ENCODE measurements at regions not wholly inside any gene's neighbourhood (a gene's known extent, or its start where the extent isn't known, plus 50 kb on each side); places are given as distances from the start of the nearest gene placed in this dataset.

DNA sequence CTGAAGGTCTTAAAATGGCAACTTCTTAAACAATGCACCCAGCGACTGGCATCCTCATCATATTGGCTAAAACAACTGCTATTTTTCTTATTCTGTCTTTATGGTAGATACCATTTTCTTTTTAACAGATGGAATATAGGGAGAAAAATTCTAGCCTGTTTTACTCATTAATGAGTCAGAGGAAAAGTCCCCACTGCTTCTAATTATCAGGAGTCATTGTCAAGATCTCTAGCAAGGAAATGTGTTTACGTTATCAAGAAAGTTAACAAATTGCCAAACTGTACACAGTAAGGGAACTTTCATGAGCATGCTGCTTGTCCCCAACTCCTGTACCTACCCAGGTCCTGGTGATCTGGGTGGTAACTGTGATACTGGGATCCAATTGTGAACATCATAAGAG lies 117.7 kb upstream of the KIAA1217 start:
- ATAC-seq (peak in 1 of 4 donors; percentile 24), DNase-seq (no peak)
- H3K9me3 ChIP-seq, result no peaks in the 10 kb centered on the region
- no peak for TF ChIP-seq POLR2A (IDR thresholded peaks at IDR 0.05)
- TF ChIP-seq, protein P1, sequence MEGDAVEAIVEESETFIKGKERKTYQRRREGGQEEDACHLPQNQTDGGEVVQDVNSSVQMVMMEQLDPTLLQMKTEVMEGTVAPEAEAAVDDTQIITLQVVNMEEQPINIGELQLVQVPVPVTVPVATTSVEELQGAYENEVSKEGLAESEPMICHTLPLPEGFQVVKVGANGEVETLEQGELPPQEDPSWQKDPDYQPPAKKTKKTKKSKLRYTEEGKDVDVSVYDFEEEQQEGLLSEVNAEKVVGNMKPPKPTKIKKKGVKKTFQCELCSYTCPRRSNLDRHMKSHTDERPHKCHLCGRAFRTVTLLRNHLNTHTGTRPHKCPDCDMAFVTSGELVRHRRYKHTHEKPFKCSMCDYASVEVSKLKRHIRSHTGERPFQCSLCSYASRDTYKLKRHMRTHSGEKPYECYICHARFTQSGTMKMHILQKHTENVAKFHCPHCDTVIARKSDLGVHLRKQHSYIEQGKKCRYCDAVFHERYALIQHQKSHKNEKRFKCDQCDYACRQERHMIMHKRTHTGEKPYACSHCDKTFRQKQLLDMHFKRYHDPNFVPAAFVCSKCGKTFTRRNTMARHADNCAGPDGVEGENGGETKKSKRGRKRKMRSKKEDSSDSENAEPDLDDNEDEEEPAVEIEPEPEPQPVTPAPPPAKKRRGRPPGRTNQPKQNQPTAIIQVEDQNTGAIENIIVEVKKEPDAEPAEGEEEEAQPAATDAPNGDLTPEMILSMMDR (IDR thresholded peaks at IDR 0.05), result no peak
- no peaks in the 10 kb centered on the region for H3K27me3 ChIP-seq
- H3K4me3 ChIP-seq, result no peak overlapping the region
- H3K4me1 ChIP-seq, result no peaks in the 10 kb centered on the region
- H3K27ac ChIP-seq, result no peak overlapping the region
- no peaks in the 10 kb centered on the region for H3K36me3 ChIP-seq
- 47% methylated on average over 2 of the region's 2 CpGs for WGBS (ENCODE audit: insufficient coverage, low coverage, low lambda C conversion rate, missing lambda C conversion rate)
- intact Hi-C loops (cut with DNase I), result no loop called here

DNA sequence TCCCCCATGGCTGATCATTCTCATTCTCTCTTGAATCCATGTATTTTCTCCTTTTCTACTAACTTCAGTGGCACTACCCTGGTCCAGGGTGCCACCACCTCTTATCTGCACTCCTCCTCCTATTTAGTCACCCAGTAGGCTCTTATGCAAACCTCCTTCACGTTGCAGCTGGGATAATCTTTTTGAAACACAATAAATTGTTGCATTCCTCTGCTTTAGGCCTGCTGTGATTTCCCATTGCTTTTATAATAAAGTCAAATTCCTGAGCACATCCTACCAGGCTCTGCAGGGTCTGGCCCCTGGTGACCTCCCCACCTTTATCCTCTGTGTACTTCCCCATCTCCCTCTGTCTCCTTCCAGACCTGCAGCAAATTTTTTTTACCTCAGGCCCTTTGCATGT lies 112.7 kb upstream of the KIAA1217 start:
- no peak overlapping the region for H3K27ac ChIP-seq
- no peak overlapping the region for H3K4me3 ChIP-seq
- ATAC-seq, result no peak
- intact Hi-C loops (cut with DNase I), result no loop called here
- no peaks in the 10 kb centered on the region for H3K4me1 ChIP-seq
- TF ChIP-seq POLR2A (IDR thresholded peaks at IDR 0.05), result no peak
- TF ChIP-seq, protein P1 (IDR thresholded peaks at IDR 0.05), result no peak
- no peaks in the 10 kb centered on the region for H3K36me3 ChIP-seq
- H3K27me3 ChIP-seq, result no peaks in the 10 kb centered on the region
- no peak for DNase-seq
- H3K9me3 ChIP-seq, result no peaks in the 10 kb centered on the region
- 9% methylated on average over 1 of the region's 1 CpG for WGBS (ENCODE audit: insufficient coverage, low coverage, low lambda C conversion rate, missing lambda C conversion rate)

DNA sequence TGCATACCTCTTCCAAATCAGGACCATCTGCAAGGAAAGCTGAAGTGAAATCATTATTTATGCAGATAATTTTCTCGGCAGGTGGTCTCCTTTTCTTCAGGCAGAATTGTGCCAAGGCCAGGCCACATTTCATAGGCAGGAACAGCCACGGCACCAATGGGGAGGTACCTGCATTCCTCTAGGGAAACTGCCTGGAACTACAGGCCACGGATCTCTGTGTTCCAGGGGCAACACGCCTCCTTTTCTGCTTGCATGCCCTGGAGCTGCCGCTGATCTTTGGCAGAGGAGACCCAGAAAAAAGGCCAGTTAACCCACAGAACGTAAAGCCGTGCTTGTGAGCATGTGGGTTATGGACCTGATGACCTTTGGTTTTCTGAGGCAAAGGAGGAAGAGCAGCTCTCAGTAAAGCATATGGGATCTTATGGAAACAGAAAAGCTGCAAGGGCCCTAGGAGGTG lies 111.2 kb upstream of the KIAA1217 start:
- intact Hi-C loops (cut with DNase I), result no loop called here
- ATAC-seq, result no peak
- no peaks in the 10 kb centered on the region for H3K4me1 ChIP-seq
- H3K4me3 ChIP-seq, result no peak overlapping the region
- WGBS (ENCODE audit: insufficient coverage, low coverage, low lambda C conversion rate, missing lambda C conversion rate), result 57% methylated on average over 5 of the region's 7 CpGs
- no peak overlapping the region for H3K27ac ChIP-seq
- no peak for DNase-seq
- H3K27me3 ChIP-seq, result no peaks in the 10 kb centered on the region
- no peaks in the 10 kb centered on the region for H3K9me3 ChIP-seq
- no peak for TF ChIP-seq POLR2A (IDR thresholded peaks at IDR 0.05)
- TF ChIP-seq, protein P1 (IDR thresholded peaks at IDR 0.05), result no peak
- H3K36me3 ChIP-seq, result no peaks in the 10 kb centered on the region

DNA sequence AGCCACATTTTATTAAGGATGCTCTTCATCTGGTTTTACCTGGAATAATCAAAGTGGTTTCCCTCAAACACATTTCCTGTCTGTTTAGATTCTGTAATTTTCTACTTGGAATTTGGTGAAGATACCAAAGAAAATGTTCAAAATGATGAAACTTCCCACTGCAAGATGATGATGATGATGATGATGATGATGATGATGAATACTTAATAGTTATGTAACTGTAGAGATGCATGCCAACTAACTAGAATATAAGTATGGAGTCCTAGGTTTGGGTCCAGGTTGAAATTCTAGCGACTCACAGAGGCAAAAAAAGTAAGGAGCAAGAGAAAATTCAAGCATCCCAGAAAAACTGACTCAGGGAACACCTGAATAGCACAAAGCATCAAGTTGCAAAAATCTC lies 104.0 kb upstream of the KIAA1217 start:
- no peaks in the 10 kb centered on the region for H3K27me3 ChIP-seq
- no peak overlapping the region for H3K27ac ChIP-seq
- H3K4me1 ChIP-seq, result no peaks in the 10 kb centered on the region
- no peak for DNase-seq
- no peak overlapping the region for H3K4me3 ChIP-seq
- ATAC-seq, result no peak
- WGBS (ENCODE audit: insufficient coverage, low coverage, low lambda C conversion rate, missing lambda C conversion rate), result 36% methylated on average over 1 of the region's 1 CpG
- intact Hi-C loops (cut with DNase I), result no loop called here
- H3K9me3 ChIP-seq, result no peaks in the 10 kb centered on the region
- no peaks in the 10 kb centered on the region for H3K36me3 ChIP-seq
- TF ChIP-seq, protein P1 (IDR thresholded peaks at IDR 0.05), result no peak
- TF ChIP-seq POLR2A (IDR thresholded peaks at IDR 0.05), result no peak

DNA sequence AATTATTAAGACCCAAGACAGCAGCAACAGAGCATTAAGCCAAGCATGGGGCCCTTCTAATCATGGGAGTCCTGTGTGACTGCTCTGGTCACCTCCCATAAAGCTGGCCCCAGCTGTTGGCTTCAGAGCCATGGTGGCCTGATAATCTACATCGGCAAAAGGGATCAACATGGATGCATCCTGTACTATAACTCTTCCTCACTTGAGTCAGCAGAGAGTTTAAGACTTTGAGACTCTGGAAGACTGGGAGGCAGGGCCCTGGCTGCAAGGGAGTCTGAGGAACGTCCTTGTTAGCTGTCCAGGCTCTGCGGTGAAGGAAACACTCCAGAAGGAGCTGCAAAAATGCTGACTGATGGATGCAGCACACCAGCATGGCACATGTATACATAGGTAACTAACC lies 95.0 kb upstream of the KIAA1217 start:
- DNase-seq (no peak), ATAC-seq (no peak)
- Histone ChIP-seq H3K36me3 (no peaks in the 10 kb centered on the region), H3K9me3 (no peaks in the 10 kb centered on the region), H3K4me1 (no peaks in the 10 kb centered on the region), H3K27me3 (no peaks in the 10 kb centered on the region), H3K27ac (no peak overlapping the region), H3K4me3 (no peak overlapping the region)
- intact Hi-C loops (cut with DNase I), result no loop called here
- TF ChIP-seq, protein P1 (IDR thresholded peaks at IDR 0.05), result no peak
- TF ChIP-seq POLR2A (IDR thresholded peaks at IDR 0.05), result no peak
- 58% methylated on average over 2 of the region's 3 CpGs for WGBS (ENCODE audit: insufficient coverage, low coverage, low lambda C conversion rate, missing lambda C conversion rate)
